ENCODE measurements at regions not wholly inside any gene's neighbourhood (a gene's known extent, or its start where the extent isn't known, plus 50 kb on each side); places are given as distances from the start of the nearest gene placed in this dataset.
"Not testable (repeated sequence)": the region's sequence is repeated elsewhere in the genome, so short reads cannot be mapped to it uniquely, and the experiment has no call there.

- Histone ChIP-seq H3K9me3 (ENCODE audit: control insufficient read depth, insufficient read depth, low read depth, low read length) (no peaks in the 10 kb centered on the region), H3K27me3 (ENCODE audit: control insufficient read depth, insufficient read depth, low read length) (no peaks in the 10 kb centered on the region), H3K4me1 (ENCODE audit: control insufficient read depth, insufficient read depth, low read length) (no peaks in the 10 kb centered on the region), H3K27ac (ENCODE audit: low read length) (no peak overlapping the region), H3K36me3 (ENCODE audit: control insufficient read depth, insufficient read depth, low read length) (no peaks in the 10 kb centered on the region), H3K4me3 (ENCODE audit: low read depth in 2 of 2, low read length in 2 of 2) (no peak overlapping the region)
- DNase-seq (ENCODE audit: low read depth, low spot score) = no peak
- ATAC-seq = no peak
- TF ChIP-seq REST (IDR thresholded peaks at IDR 0.05; ENCODE audit: insufficient read depth in 1 of 2, low read depth in 2 of 2, low read length in 1 of 2) (no peak), POLR2AphosphoS5 (IDR thresholded peaks at IDR 0.05; ENCODE audit: low read depth, low read length) (no peak), CTCF (IDR thresholded peaks at IDR 0.05) (no peak), TCF7L2 (IDR thresholded peaks at IDR 0.05; ENCODE audit: low read depth, low read length) (no peak), SIN3A (IDR thresholded peaks at IDR 0.05; ENCODE audit: borderline replicate concordance, insufficient read depth, low read depth, low read length) (no peak)
- BruUV-seq (replicated peaks) = no TSS peak
- POLR2A ChIA-PET = no interaction called here
- intact Hi-C loops (cut with micrococcal nuclease; ENCODE audit: unreplicated experiment) = no loop called here
- CTCF ChIA-PET = no interaction called here
- in situ Hi-C loops (cut with HindIII; ENCODE audit: low pct_unique_long_range_greater_than_20kb, low sequenced_read_pairs) = no loop called here
Observed at GRCh38 chr4:77451530-77451929, 154.1 kb upstream of the CXCL13 start.

- H3K4me1 ChIP-seq (ENCODE audit: control insufficient read depth, insufficient read depth, low read length); H3K9me3 ChIP-seq (ENCODE audit: control insufficient read depth, insufficient read depth, low read depth, low read length); POLR2A ChIA-PET; H3K27me3 ChIP-seq (ENCODE audit: control insufficient read depth, insufficient read depth, low read length); in situ Hi-C loops (cut with HindIII; ENCODE audit: low pct_unique_long_range_greater_than_20kb, low sequenced_read_pairs); DNase-seq (ENCODE audit: low read depth, low spot score); ATAC-seq; CTCF ChIA-PET; H3K27ac ChIP-seq (ENCODE audit: low read length); intact Hi-C loops (cut with micrococcal nuclease; ENCODE audit: unreplicated experiment); H3K4me3 ChIP-seq (ENCODE audit: low read depth in 2 of 2, low read length in 2 of 2); BruUV-seq (replicated peaks); H3K36me3 ChIP-seq (ENCODE audit: control insufficient read depth, insufficient read depth, low read length): not testable (repeated sequence)
Observed at GRCh38 chr4:77452117-77452516, 153.5 kb upstream of the CXCL13 start.

GRCh38 chr4:77453911-77454310, 151.7 kb upstream of the CXCL13 start:
- intact Hi-C loops (cut with micrococcal nuclease; ENCODE audit: unreplicated experiment) = no loop called here
- CTCF ChIA-PET = no interaction called here

More at GRCh38 chr4:77453911-77454310, 151.7 kb upstream of the CXCL13 start:
- ATAC-seq (no peak), DNase-seq (ENCODE audit: low read depth, low spot score) (no peak)
- no peaks in the 10 kb centered on the region for H3K9me3 ChIP-seq (ENCODE audit: control insufficient read depth, insufficient read depth, low read depth, low read length)
- POLR2A ChIA-PET = no interaction called here
- H3K4me1 ChIP-seq (ENCODE audit: control insufficient read depth, insufficient read depth, low read length) = no peaks in the 10 kb centered on the region
- no TSS peak for BruUV-seq (replicated peaks)
- in situ Hi-C loops (cut with HindIII; ENCODE audit: low pct_unique_long_range_greater_than_20kb, low sequenced_read_pairs) = no loop called here
- TF ChIP-seq REST (IDR thresholded peaks at IDR 0.05; ENCODE audit: insufficient read depth in 1 of 2, low read depth in 2 of 2, low read length in 1 of 2) = no peak
- no peak for TF ChIP-seq TCF7L2 (IDR thresholded peaks at IDR 0.05; ENCODE audit: low read depth, low read length)
- TF ChIP-seq POLR2AphosphoS5 (IDR thresholded peaks at IDR 0.05; ENCODE audit: low read depth, low read length) = no peak
- TF ChIP-seq CTCF (IDR thresholded peaks at IDR 0.05) = no peak
- no peak for TF ChIP-seq SIN3A (IDR thresholded peaks at IDR 0.05; ENCODE audit: borderline replicate concordance, insufficient read depth, low read depth, low read length)
- no peaks in the 10 kb centered on the region for H3K27me3 ChIP-seq (ENCODE audit: control insufficient read depth, insufficient read depth, low read length)
- H3K36me3 ChIP-seq (ENCODE audit: control insufficient read depth, insufficient read depth, low read length) = no peaks in the 10 kb centered on the region
- H3K27ac ChIP-seq (ENCODE audit: low read length) = no peak overlapping the region
- H3K4me3 ChIP-seq (ENCODE audit: low read depth in 2 of 2, low read length in 2 of 2) = no peak overlapping the region

Measured in Panc1 (cell line).